Suprapubic skin (tissue), 4 donors: ENCODE measurements at regions not wholly inside any gene's neighbourhood (a gene's known extent, or its start where the extent isn't known, plus 50 kb on each side); places are given as distances from the start of the nearest gene placed in this dataset.

Source experiments
- CTCF ChIP-seq, 2 donors: fragments of 200-600 bp in 1 of 2; fragments of 450-650 bp in 1 of 2; sonication (generic) in 1 of 2; IDR thresholded peaks; one replicate each; pipeline ENCODE4 v1.5.1; 2016 to 2019; ENCODE audit warnings: antibody characterized with exemption in 2 of 2, mild to moderate bottlenecking in 1 of 2, moderate library complexity in 1 of 2
- EP300 ChIP-seq: sonication (generic); formaldehyde crosslinking; IDR thresholded peaks from one replicate; pipeline ENCODE4 v1.6.1; 2017; ENCODE audit warnings: antibody characterized with exemption
- POLR2A ChIP-seq, 2 donors: fragments of 450-650 bp; IDR thresholded peaks; one replicate each; pipeline ENCODE4 v1.6.1; 2017; ENCODE audit warnings: antibody characterized with exemption in 2 of 2, mild to moderate bottlenecking in 2 of 2, moderate library complexity in 2 of 2
- POLR2AphosphoS5 ChIP-seq, 3 donors: sonication (generic); formaldehyde crosslinking; IDR thresholded peaks; one replicate each; pipeline ENCODE4 v1.6.1; 2017; ENCODE audit warnings: antibody characterized with exemption in 3 of 3

GRCh38 chr9:118567861-118568260, 801.4 kb downstream of the BRINP1 start:
- TF ChIP-seq CTCF (IDR thresholded peaks at IDR 0.05) (no peak), POLR2AphosphoS5 (IDR thresholded peaks at IDR 0.05) (no peak), POLR2A (IDR thresholded peaks at IDR 0.05) (no peak), EP300 (no peak)
